Gastroesophageal sphincter (tissue), 3 donors: ENCODE measurements at regions not wholly inside any gene's neighbourhood (a gene's known extent, or its start where the extent isn't known, plus 50 kb on each side); places are given as distances from the start of the nearest gene placed in this dataset.
"Not testable (repeated sequence)": the region's sequence is repeated elsewhere in the genome, so short reads cannot be mapped to it uniquely, and the experiment has no call there.

Experiments
- POLR2A ChIP-seq, 2 donors: fragments of 450-650 bp; IDR thresholded peaks; one replicate each; pipeline ENCODE4 v1.6.1; 2017; ENCODE audit warnings: antibody characterized with exemption in 2 of 2, mild to moderate bottlenecking in 2 of 2, moderate library complexity in 1 of 2
- TF ChIP-seq, protein P1 (sequence below), 4 experiments: fragments of 200-600 bp in 2 of 4; fragments of 450-650 bp in 2 of 4; sonication (generic) in 1 of 4; IDR thresholded peaks; one replicate each; pipeline ENCODE4 v1.5.1; 2017 to 2019; ENCODE audit warnings: antibody characterized with exemption in 4 of 4, mild to moderate bottlenecking in 2 of 4, moderate library complexity in 2 of 4

DNA sequence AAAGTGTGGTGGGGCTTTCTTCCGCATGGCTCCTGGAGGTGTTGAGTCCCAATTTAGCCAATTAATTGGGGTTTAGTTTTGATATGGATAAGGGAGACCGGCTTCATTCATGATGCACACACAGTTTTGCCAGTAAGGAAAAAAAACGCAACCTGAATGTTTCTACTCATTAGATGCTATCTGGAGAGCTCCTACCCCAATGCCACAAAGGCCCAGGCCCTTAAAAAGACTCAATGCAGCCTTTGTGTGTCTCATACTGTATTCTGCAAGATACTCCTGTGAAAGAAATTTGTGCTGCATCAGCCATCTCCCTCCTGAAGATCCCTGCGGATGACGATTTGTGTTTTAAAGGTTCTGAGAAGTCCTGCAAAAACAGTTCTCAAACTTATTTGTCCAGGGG lies 2754.2 kb downstream of the RPIA start:
- not testable (repeated sequence) for TF ChIP-seq POLR2A (IDR thresholded peaks at IDR 0.05)
- TF ChIP-seq, protein P1, sequence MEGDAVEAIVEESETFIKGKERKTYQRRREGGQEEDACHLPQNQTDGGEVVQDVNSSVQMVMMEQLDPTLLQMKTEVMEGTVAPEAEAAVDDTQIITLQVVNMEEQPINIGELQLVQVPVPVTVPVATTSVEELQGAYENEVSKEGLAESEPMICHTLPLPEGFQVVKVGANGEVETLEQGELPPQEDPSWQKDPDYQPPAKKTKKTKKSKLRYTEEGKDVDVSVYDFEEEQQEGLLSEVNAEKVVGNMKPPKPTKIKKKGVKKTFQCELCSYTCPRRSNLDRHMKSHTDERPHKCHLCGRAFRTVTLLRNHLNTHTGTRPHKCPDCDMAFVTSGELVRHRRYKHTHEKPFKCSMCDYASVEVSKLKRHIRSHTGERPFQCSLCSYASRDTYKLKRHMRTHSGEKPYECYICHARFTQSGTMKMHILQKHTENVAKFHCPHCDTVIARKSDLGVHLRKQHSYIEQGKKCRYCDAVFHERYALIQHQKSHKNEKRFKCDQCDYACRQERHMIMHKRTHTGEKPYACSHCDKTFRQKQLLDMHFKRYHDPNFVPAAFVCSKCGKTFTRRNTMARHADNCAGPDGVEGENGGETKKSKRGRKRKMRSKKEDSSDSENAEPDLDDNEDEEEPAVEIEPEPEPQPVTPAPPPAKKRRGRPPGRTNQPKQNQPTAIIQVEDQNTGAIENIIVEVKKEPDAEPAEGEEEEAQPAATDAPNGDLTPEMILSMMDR (IDR thresholded peaks at IDR 0.05) = not testable (repeated sequence)
